Stimulated activated CD8-positive, alpha-beta memory T cell treated with anti-CD3 and anti-CD28 coated beads, Interleukin-12 subunit alpha, Interleukin-12 subunit beta, amount 100 ng/mL, for 1 hour (primary cell): ENCODE measurements at regions not wholly inside any gene's neighbourhood (a gene's known extent, or its start where the extent isn't known, plus 50 kb on each side); places are given as distances from the start of the nearest gene placed in this dataset.

Experiments
- DNase-seq: peaks from one replicate; pipeline ENCODE4 v3.0.0-alpha.2; 2020; ENCODE audit warnings: low read depth

DNA sequence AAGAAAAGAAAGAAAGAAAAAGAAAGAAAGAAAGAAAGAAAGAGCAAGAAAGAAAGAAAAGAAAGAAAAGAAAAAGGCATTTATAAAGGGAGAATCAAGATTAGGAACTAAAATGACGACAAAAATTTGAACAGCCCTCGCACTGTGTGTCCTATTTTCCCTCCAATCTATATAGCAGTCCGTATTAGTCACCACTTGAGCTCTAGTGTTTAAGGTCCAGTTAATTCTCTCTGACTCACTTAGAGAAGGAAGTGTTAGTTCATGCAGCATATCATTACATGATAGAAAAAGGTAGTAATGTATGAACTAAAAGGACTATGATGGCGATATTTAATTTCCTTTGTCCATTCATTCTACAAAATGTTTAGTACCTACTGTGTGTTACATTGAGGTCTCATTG, 122.7 kb downstream of the CBLL2 start:
- no peak for DNase-seq

- DNase-seq = no peak
These were observed 123.7 kb downstream of the CBLL2 start for GRCh38 chrX:22396408-22396807.

DNA sequence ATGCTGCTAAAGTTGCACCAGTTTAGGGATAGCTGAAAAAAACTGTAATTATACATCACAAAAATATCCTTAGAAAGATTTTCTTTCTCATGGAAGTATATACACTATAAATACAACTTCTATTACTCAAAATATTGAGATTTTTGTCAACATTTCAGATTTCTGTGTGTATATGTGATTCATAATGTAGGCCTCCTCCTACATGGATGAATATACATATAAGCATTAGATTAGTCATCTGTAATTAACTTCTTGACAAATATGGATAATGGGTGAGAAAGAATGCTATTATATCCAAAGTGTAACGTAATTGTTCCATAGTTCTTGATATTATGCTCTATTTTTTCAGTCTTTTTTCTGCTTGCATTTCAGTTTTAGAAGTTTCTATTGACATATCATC, 124.9 kb downstream of the CBLL2 start:
- DNase-seq = no peak

DNA sequence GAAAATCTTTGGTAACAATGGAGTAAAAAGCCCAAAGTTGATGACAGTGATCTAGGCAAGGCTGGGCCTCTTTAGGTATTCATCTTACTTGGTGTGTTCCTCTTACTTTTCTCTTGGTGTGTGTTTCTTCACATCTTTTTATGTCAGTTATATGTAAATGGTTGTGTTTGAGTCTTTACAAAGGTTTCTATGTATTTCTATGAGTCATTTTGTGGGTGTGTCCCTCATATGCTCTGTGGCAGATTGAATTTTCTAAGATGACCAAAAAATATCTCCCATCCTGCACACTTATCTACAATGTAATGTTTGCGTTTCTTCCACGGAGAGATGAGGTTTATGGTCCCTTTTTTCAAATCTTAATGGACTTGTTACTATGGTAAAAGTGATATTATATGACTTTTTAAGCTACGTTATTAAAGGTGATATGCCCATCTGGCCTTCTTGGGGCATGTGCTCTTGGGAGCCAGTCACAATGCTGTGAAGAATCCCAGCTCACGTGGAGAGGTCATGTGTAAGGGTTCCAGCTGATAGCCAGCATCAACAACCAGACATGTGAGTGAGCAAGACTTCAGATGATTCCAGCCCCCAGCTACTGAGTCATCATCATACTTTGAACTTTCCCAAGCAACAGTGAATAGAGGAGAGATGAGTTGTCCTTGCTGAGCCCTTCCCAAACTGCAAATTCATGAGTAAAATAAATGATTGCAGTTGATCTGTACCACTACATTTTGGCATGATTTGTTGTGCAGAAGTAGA, 126.9 kb downstream of the CBLL2 start:
- DNase-seq = no peak

DNA sequence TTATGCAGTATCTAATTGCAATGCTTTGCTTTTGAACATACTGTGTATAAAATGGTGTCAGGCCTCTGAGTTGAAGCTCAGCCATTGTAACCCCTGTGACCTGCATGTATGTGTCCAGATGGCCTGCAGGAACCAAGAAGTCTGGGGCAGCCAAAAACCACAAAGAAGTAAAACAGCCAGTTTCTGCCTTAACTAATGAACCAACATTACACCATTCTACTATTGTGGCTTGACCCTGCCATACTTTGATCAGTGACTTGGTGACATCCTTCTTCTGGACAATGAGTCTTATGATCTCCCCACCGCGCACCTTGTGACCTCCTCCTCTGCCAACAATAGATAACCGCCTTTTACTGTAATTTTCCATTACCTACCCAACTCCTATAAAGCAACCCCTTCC, 131.6 kb downstream of the CBLL2 start:
- no peak for DNase-seq

DNA sequence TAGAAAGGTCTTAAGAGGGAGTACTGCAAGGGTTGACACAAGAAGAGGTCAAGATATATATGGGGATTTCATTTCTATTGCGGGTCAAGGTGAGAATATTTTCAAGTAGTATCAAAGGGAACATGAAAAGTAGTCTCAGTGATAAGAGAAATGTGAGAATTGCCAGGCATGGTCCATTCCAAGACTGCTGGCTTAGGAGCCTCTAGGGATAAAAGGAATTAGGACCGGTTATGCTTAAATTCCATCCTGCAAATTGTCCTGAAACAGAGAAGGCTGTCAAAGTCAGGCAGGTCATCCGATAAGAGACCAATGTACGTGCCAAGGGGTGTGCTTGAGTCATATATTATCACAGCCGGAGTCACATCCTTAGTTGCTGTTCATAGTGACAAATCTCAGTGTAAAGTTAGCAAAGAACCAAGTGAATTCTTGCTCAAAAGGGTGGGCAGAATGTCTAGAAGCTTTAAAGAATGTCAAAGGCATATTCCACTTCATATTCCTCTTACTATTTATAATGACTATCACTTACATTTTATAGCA, 133.6 kb downstream of the CBLL2 start:
- no peak for DNase-seq

DNA sequence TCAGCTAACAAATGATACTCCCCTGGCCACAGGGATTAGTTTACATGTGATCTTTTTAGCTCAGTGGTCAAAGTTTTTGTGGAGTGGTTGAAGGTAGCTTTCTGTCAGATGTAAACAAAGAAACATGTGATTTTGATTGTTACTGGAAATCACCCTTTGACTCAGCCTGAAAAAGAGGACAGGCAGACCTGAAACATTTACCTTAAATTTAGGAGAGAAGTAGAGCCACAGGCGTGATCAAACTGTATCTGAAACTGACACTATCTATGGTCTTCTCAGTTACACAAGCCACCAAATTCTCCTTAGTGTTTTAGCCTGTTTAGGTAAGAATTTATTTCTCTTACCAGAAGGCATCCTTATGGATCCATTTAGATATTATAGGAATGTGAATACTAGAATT, 136.7 kb downstream of the CBLL2 start:
- DNase-seq = no peak

GRCh38 chrX:22424122-22424915, 151.6 kb downstream of the CBLL2 start:
- no peak for DNase-seq

DNA sequence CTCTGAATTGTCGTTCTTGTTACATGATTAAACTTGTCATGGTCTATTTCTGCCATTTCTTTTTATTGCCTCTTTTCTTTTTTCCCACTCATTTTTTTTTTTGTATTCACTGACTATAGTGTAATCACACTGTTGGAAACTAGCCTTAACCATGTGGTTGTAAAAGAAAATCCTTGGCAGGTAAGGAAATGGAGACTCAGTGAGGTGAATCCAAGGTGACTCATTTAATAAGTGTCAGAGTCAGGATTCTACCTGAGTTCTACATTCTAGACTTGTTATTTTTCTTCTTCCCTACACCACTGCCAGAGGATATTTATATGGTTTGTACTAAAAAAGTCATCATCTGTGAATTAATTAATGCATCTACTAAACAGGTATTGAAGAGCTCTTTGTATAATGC, 152.2 kb downstream of the CBLL2 start:
- DNase-seq = no peak

DNA sequence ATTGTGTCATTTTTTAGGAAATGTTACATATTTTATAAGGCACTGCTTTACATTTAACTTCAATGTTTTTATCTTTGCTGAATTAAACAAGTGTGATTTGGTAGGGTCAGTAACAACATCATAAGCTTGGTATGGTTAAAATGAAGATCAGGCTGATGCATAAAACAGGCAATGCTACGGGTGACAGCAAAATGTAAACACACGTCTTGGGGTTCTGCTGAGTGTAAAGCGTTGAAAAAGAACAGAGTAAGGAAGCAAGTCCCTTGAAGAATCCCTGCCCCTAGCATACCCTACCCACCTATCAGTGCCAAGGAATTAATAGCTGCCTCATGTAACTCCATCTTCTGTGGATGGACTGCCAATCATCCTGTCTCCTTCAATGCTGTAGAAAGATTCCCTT, 157.0 kb downstream of the CBLL2 start:
- DNase-seq = no peak

GRCh38 chrX:22430701-22431100, 158.0 kb downstream of the CBLL2 start:
- no peak for DNase-seq

DNA sequence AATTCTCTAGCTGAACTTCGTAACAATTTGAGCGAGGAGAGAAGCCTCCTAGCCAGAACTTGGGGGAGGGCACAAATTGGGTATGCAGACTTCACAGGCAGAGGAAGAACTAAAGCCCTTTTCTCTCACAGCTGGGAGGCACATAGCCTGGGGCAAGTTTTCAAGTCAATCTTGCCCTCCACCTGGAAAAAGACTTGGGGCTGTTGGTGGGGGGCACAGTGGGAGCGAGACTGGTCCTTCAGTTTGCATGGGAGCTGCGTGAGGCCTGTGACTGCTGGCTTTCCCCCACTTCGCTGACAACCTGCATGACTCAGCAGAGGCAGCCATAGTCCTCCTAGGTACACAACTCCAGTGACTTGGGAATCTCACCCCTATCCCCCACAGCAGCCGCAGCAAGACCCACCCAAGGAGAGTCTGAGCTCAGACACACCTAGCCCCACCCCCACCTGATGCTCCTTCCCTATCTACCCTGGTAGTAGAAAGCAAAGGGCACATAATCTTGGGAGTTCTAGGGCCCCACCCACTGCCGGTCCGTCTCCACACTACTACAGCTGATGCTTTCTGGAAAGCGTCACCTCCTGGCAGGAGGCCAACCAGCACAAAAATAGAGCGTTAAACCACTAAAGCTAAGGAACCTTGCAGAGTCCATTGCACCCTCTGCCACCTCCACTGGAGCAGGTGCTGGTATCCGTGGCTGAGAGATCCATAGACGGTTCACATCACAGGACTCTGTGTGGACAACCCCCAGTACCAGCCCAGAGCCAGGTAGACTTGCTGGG, 160.8 kb downstream of the CBLL2 start:
- DNase-seq = no peak

DNA sequence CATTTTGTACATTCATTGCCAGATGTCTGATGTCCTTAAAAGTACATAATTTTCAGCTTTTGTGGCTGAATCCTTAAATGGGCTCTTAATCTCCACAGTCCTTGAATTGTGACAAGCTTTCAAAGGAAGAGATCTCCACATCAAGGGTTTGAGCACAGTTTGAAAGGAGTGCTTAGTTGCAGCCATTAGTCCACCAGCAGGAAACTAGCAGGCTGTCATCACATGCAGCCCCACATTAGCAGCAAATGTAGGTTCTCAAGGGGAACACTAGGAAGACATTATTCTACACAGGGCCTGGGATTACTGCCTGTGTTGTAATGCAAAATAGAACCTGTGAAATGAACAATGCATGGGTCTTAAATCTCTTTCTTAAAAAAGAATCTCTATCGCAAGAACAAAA, 173.2 kb downstream of the CBLL2 start:
- DNase-seq = no peak

GRCh38 chrX:22462959-22463358, 190.2 kb downstream of the CBLL2 start:
- DNase-seq = no peak

DNA sequence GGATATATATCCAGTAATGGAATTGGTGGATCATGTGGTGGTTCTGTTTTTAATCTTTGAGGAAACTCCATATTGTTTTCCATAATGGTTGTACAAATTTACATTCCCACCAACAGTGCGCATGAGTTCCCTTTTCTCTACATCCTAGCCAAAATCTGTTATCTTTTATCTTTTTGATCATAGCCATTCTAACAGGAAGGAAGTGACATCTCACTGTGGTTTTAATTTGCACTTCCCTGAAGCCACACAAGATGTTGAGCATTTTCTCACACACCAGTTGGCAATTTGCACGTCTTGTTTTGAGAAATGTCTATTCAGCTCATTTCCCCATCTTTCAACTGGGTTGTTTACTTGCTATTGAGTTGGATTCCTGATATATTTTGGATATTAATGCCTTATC, 194.9 kb downstream of the CBLL2 start:
- no peak for DNase-seq

DNA sequence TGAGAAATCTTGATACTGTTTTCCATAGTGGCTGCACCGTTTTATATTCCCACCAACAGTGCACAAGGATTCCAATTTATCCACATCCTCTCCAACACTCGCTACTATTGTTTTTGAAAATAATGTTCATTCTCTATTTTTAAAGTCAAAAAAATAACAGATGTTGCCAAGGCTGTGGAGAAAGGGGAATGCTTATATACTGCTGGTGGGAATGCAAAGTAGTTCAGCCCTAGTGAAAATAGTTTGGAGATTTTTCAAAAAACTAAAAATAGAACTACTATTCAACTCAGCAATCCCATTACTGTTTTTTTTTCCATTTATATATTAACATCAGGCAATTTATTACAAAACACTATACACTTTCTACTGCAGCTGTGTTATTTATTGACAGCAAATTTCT, 208.7 kb downstream of the CBLL2 start:
- DNase-seq = no peak

- DNase-seq = no peak
These were observed 213.6 kb downstream of the CBLL2 start for GRCh38 chrX:22486296-22486695.

- no peak for DNase-seq
These were observed 244.2 kb downstream of the CBLL2 start for GRCh38 chrX:22516893-22517292.

DNA sequence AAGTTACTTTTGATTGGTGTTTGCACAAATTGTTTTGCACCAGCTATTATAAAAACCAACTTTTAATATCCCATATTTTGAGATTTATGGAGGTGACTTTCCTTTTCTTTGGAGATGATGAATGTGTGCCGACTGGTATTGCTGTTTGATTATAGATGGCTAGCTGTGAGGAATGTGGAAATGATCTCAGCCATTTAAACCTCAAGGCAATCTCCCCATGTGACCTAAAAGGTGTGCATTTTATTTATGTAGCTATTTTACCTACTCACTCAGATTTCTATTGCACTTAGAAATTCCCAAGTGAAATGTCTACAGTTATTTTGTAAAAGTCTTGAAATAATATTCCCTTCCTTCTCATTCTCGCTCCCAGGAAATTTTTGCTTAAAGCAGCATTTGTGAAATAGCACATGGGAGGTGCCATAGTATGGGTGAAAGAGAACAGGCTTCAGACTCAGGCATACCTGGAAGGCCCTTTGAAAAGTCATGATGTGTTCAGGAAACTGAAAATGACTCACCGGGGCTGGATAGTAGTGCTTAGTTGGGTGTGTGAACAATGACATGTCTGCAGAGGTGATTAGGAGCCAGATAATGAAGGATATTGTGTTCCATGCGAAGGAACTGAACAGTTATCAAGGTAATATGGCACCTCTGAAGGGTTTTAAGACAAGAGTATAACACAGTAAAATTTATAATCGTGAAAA, 247.6 kb downstream of the CBLL2 start:
- no peak for DNase-seq

- DNase-seq = no peak
These were observed 253.6 kb downstream of the CBLL2 start for GRCh38 chrX:22526339-22526738.

DNA sequence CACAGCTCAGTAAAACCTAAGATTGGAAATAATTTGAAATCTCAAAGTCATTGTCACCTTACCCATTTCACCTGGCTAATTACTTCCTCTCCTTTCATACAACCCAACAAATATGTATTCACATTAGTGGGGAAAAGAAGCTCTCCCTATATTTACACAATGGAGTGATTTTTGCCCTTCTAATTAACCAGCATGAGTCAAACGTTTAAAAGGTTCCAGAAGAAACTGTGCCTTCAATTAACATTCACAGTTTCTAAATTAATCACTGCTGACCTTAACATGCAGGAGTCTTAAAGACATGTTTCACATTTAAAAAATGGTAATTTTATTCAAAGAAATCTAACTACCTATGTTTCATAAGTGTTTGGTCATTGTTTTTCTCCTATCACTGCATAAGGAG, 254.6 kb downstream of the CBLL2 start:
- no peak for DNase-seq

DNA sequence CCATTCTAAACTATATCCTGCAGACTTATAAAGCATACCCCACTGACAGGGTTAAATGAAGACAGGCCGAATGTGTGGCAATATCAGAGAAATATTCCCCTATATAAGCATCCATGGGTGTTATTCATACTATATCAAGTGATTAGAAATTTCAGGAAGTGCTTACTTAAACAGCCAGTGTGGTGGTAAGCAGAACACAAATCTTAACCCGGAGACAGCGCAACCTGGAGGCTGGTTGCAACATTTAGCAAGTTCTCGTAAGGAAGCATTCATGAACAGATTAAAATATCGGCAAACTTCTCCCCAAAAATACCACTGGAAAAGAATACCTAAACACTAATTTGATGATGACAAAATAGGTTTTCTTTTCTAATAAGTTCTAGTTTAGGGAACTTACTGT, 261.2 kb downstream of the CBLL2 start:
- no peak for DNase-seq
